Panc1 (cell line): ENCODE measurements at regions not wholly inside any gene's neighbourhood (a gene's known extent, or its start where the extent isn't known, plus 50 kb on each side); places are given as distances from the start of the nearest gene placed in this dataset.

ENCODE experiments used
- SIN3A ChIP-seq: IDR thresholded peaks from 2 replicates; pipeline ENCODE4 v1.6.1; 2012; ENCODE audit warnings: low read depth, mild to moderate bottlenecking, low read length, moderate library complexity, borderline replicate concordance; ENCODE audit not compliant: insufficient read depth
- TF ChIP-seq, protein P1 (sequence below), 2 experiments: IDR thresholded peaks; 2 replicates each; pipeline ENCODE4 v1.6.1; 2011 to 2012; ENCODE audit warnings: low read depth in 2 of 2, control low read depth in 1 of 2, low read length in 1 of 2, mild to moderate bottlenecking in 1 of 2, moderate library complexity in 1 of 2; ENCODE audit not compliant: insufficient read depth in 1 of 2
- TF ChIP-seq, protein P2 (sequence below): fragments of 450-650 bp; IDR thresholded peaks from 2 replicates; pipeline ENCODE4 v1.5.1; 2017; ENCODE audit warnings: mild to moderate bottlenecking

DNA sequence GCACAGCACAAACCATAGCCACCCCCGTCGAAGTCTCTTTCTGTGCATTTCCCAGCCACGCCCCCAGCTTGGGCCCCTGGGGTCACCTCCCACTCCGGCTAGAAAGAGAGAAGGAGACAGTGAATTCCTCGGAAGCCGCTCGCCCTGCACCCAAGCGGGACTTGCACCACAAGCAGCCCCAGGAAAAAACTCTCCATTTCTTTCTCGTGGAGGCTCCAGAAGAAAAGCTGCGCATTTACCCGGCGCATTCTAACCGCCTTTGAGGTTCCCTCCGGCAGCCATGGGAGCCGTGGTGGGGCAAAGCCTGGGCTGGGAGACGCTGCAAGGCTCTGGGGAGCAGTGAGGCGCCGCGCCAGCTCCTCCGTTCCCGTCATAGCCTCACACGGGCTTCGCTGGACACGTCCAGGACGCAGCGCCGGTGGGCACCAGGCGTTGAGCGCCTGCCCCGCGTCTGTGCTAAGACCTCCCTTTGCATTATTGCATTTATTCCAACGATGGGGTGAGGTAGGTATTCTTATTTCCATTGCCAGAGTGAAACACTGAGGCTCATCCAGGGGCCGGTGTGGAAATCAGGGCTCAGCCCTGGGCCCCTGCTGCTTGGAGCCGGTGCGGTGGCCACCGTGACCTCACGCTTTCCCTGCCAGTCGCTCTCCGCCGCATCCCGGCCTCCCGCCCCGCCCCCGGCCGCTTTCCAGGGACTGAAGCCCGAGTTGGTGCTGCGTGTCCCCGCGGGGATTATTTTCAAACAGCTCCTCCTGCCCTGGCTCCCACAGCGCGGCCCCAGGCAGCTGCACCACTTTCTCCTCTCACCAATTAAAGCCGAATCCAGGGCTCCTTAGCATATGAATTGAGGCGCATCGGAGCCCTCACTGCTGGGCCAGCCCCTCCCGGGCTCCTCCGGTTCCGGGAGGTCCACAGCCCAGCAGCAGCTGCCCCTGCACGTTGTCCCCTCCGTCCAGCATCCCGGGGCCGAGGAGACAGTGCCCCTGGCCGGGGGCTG lies 148.3 kb upstream of the AFDN start:
- no peak for TF ChIP-seq SIN3A
- TF ChIP-seq, protein P1, sequence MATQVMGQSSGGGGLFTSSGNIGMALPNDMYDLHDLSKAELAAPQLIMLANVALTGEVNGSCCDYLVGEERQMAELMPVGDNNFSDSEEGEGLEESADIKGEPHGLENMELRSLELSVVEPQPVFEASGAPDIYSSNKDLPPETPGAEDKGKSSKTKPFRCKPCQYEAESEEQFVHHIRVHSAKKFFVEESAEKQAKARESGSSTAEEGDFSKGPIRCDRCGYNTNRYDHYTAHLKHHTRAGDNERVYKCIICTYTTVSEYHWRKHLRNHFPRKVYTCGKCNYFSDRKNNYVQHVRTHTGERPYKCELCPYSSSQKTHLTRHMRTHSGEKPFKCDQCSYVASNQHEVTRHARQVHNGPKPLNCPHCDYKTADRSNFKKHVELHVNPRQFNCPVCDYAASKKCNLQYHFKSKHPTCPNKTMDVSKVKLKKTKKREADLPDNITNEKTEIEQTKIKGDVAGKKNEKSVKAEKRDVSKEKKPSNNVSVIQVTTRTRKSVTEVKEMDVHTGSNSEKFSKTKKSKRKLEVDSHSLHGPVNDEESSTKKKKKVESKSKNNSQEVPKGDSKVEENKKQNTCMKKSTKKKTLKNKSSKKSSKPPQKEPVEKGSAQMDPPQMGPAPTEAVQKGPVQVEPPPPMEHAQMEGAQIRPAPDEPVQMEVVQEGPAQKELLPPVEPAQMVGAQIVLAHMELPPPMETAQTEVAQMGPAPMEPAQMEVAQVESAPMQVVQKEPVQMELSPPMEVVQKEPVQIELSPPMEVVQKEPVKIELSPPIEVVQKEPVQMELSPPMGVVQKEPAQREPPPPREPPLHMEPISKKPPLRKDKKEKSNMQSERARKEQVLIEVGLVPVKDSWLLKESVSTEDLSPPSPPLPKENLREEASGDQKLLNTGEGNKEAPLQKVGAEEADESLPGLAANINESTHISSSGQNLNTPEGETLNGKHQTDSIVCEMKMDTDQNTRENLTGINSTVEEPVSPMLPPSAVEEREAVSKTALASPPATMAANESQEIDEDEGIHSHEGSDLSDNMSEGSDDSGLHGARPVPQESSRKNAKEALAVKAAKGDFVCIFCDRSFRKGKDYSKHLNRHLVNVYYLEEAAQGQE (IDR thresholded peaks at IDR 0.05; ENCODE audit: insufficient read depth in 1 of 2, low read depth in 2 of 2, low read length in 1 of 2): no peak
- TF ChIP-seq, protein P2, sequence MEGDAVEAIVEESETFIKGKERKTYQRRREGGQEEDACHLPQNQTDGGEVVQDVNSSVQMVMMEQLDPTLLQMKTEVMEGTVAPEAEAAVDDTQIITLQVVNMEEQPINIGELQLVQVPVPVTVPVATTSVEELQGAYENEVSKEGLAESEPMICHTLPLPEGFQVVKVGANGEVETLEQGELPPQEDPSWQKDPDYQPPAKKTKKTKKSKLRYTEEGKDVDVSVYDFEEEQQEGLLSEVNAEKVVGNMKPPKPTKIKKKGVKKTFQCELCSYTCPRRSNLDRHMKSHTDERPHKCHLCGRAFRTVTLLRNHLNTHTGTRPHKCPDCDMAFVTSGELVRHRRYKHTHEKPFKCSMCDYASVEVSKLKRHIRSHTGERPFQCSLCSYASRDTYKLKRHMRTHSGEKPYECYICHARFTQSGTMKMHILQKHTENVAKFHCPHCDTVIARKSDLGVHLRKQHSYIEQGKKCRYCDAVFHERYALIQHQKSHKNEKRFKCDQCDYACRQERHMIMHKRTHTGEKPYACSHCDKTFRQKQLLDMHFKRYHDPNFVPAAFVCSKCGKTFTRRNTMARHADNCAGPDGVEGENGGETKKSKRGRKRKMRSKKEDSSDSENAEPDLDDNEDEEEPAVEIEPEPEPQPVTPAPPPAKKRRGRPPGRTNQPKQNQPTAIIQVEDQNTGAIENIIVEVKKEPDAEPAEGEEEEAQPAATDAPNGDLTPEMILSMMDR: no peak
